ENCODE measurements at regions not wholly inside any gene's neighbourhood (a gene's known extent, or its start where the extent isn't known, plus 50 kb on each side); places are given as distances from the start of the nearest gene placed in this dataset.

- Mint-ChIP-seq H3K27ac (no peak overlapping the region), H3K27me3 (no peaks in the 10 kb centered on the region), H3K9me3 (ENCODE audit: insufficient read depth) (peaks cover 5% of the 10 kb centered on the region), H3K4me3 (no peak overlapping the region), H3K4me1 (no peaks in the 10 kb centered on the region)
- no peaks in the 10 kb centered on the region for H3K27me3 ChIP-seq (replicated peaks in 1 of 4; ENCODE audit: control extremely low read depth in 1 of 4, control insufficient read depth in 3 of 4, insufficient read depth in 4 of 4, low read length in 3 of 4)
- H4K20me1 ChIP-seq (ENCODE audit: control insufficient read depth, insufficient read depth, low read length, poor library complexity, severe bottlenecking) = no peaks in the 10 kb centered on the region
- no peak overlapping the region for H3K4me3 ChIP-seq (ENCODE audit: control extremely low read depth in 1 of 5, extremely low read depth in 1 of 5, insufficient read depth in 1 of 5, low read depth in 2 of 5, low read length in 4 of 5)
- ChIA-PET CTCF (no interaction called here), POLR2A (no interaction called here)
- 89% methylated on average over 2 of the region's 4 CpGs for WGBS (ENCODE audit: insufficient coverage)
- H3K36me3 ChIP-seq (replicated peaks in 1 of 2; ENCODE audit: control extremely low read depth in 1 of 2, control insufficient read depth in 1 of 2, extremely low read depth in 1 of 2, insufficient read depth in 2 of 2, low read length in 1 of 2) = no peaks in the 10 kb centered on the region
- H3K9ac ChIP-seq (ENCODE audit: low read length) = no peak overlapping the region
- H3K4me2 ChIP-seq (replicated peaks; ENCODE audit: low read depth, low read length, poor library complexity, severe bottlenecking) = no peak overlapping the region
- DNase-seq (no peak), ATAC-seq (ENCODE audit: low read depth) (no peak)
- H3K9me3 ChIP-seq (ENCODE audit: control extremely low read depth in 1 of 3, control insufficient read depth in 2 of 3, insufficient read depth in 1 of 3, low read length in 2 of 3) = no peaks in the 10 kb centered on the region
- intact Hi-C loops (cut with micrococcal nuclease) = no loop called here
- TF ChIP-seq, protein P1, sequence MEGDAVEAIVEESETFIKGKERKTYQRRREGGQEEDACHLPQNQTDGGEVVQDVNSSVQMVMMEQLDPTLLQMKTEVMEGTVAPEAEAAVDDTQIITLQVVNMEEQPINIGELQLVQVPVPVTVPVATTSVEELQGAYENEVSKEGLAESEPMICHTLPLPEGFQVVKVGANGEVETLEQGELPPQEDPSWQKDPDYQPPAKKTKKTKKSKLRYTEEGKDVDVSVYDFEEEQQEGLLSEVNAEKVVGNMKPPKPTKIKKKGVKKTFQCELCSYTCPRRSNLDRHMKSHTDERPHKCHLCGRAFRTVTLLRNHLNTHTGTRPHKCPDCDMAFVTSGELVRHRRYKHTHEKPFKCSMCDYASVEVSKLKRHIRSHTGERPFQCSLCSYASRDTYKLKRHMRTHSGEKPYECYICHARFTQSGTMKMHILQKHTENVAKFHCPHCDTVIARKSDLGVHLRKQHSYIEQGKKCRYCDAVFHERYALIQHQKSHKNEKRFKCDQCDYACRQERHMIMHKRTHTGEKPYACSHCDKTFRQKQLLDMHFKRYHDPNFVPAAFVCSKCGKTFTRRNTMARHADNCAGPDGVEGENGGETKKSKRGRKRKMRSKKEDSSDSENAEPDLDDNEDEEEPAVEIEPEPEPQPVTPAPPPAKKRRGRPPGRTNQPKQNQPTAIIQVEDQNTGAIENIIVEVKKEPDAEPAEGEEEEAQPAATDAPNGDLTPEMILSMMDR (IDR thresholded peaks at IDR 0.05) = no peak
- TF ChIP-seq EZH2 (IDR thresholded peaks at IDR 0.05; ENCODE audit: borderline replicate concordance, insufficient read depth, low read depth, low read length, poor library complexity, severe bottlenecking) = no peak
- H3K4me1 ChIP-seq (ENCODE audit: control insufficient read depth in 2 of 2, insufficient read depth in 2 of 2, low read length in 2 of 2) = no peaks in the 10 kb centered on the region
- no peak overlapping the region for H2AFZ ChIP-seq (ENCODE audit: insufficient read depth, low read depth, low read length, poor library complexity, severe bottlenecking)
- no peak overlapping the region for H3K27ac ChIP-seq (ENCODE audit: low read length in 2 of 2)
- H3K79me2 ChIP-seq (ENCODE audit: control insufficient read depth, insufficient read depth, low read length) = no peaks in the 10 kb centered on the region
Measured at GRCh38 chr16:65406933-65407332, 285.1 kb upstream of the CDH11 start.

DNA sequence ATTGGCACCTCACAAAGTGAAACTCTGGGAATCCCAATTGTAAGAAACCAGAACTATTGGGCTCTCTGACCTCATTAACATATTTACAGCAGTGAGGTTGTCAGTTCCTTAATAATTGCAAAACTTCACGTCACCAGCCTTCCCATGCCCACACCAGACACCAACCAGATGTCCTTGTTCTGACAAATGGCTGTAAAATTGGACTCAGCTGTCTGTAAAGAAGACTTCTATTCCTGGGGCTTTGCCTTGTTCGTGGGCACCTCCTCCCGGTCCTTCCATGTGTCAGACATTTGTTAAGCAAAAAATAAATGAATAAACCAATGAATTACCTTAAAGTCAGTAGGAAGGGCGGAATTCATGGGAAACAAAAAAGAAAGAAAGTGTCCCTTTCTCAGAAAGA lies 284.3 kb upstream of the CDH11 start:
- intact Hi-C loops (cut with micrococcal nuclease) = no loop called here
- no peaks in the 10 kb centered on the region for H3K36me3 ChIP-seq (replicated peaks in 1 of 2; ENCODE audit: control extremely low read depth in 1 of 2, control insufficient read depth in 1 of 2, extremely low read depth in 1 of 2, insufficient read depth in 2 of 2, low read length in 1 of 2)
- H2AFZ ChIP-seq (ENCODE audit: insufficient read depth, low read depth, low read length, poor library complexity, severe bottlenecking) = no peak overlapping the region
- no peaks in the 10 kb centered on the region for H3K4me1 Mint-ChIP-seq
- H3K27ac Mint-ChIP-seq = no peak overlapping the region
- WGBS (ENCODE audit: insufficient coverage) = 33% methylated on average over 1 of the region's 4 CpGs
- no peaks in the 10 kb centered on the region for H3K27me3 ChIP-seq (replicated peaks in 1 of 4; ENCODE audit: control extremely low read depth in 1 of 4, control insufficient read depth in 3 of 4, insufficient read depth in 4 of 4, low read length in 3 of 4)
- no peak overlapping the region for H3K4me3 Mint-ChIP-seq
- no peak overlapping the region for H3K9ac ChIP-seq (ENCODE audit: low read length)
- no peak overlapping the region for H3K4me2 ChIP-seq (replicated peaks; ENCODE audit: low read depth, low read length, poor library complexity, severe bottlenecking)
- no peaks in the 10 kb centered on the region for H3K27me3 Mint-ChIP-seq
- ChIA-PET CTCF (no interaction called here), POLR2A (no interaction called here)
- TF ChIP-seq EZH2 (IDR thresholded peaks at IDR 0.05; ENCODE audit: borderline replicate concordance, insufficient read depth, low read depth, low read length, poor library complexity, severe bottlenecking) = no peak
- DNase-seq = no peak
- H3K27ac ChIP-seq (ENCODE audit: low read length in 2 of 2) = no peak overlapping the region
- no peaks in the 10 kb centered on the region for H4K20me1 ChIP-seq (ENCODE audit: control insufficient read depth, insufficient read depth, low read length, poor library complexity, severe bottlenecking)
- H3K79me2 ChIP-seq (ENCODE audit: control insufficient read depth, insufficient read depth, low read length) = no peaks in the 10 kb centered on the region
- H3K9me3 ChIP-seq (ENCODE audit: control extremely low read depth in 1 of 3, control insufficient read depth in 2 of 3, insufficient read depth in 1 of 3, low read length in 2 of 3) = peaks cover 0 to 4% (median 0%) of the 10 kb centered on the region in 3 donors
- H3K9me3 Mint-ChIP-seq (ENCODE audit: insufficient read depth) = peaks cover 5% of the 10 kb centered on the region
- H3K4me3 ChIP-seq (ENCODE audit: control extremely low read depth in 1 of 5, extremely low read depth in 1 of 5, insufficient read depth in 1 of 5, low read depth in 2 of 5, low read length in 4 of 5) = no peak overlapping the region
- no peak for ATAC-seq (ENCODE audit: low read depth)
- H3K4me1 ChIP-seq (ENCODE audit: control insufficient read depth in 2 of 2, insufficient read depth in 2 of 2, low read length in 2 of 2) = no peaks in the 10 kb centered on the region
